ENCODE measurements at regions not wholly inside any gene's neighbourhood (a gene's known extent, or its start where the extent isn't known, plus 50 kb on each side); places are given as distances from the start of the nearest gene placed in this dataset.

DNA sequence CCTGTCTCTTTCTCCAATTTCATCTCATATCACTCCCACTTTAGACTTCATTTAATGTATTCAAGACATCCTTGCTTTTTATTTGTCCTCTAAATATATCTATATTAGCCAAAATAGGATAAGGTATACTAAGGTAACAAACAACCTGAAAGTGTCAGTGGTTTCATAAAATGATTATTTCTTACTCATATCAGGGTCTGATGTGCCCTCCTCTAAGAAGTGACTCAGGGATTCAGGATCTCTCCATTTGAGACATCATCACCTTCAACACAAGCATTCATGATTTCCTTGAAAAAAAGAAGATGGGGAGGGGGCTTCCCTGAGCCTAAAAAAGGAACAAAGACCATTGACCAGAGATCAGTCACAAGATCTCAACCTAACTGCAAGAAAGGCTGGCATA is 131.4 kb upstream of the POU2AF2 start:
- intact Hi-C loops (cut with DNase I) = no loop called here
- no peak for ATAC-seq
- Histone ChIP-seq H3K4me1 (ENCODE audit: control insufficient read depth, insufficient read depth, low read length) (no peaks in the 10 kb centered on the region), H3K27me3 (ENCODE audit: control insufficient read depth, insufficient read depth) (no peaks in the 10 kb centered on the region), H3K27ac (ENCODE audit: low read length) (no peak overlapping the region), H3K4me3 (ENCODE audit: low read length) (no peak overlapping the region), H3K9me3 (ENCODE audit: control insufficient read depth, low read length) (no peaks in the 10 kb centered on the region)
- no peak for DNase-seq

DNA sequence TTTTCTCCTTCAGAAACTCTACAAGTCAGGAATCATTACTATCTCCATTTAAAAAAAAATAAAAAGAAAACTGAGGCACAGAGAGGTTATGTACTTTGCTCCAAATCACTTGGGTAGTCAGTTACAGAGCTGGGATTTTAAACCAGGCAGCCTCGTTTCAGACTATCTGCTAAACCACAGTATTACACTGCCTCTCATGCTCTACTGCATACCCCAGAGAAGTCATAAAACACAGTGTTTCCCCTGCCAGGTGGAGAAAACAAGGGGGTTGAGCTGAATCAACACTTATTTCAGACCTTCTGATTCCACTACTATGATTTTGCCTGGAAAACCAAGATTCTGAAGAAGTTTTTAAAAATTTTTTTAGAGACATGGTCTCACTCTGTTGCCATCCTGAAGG is 132.9 kb upstream of the POU2AF2 start:
- intact Hi-C loops (cut with DNase I) = no loop called here
- Histone ChIP-seq H3K4me1 (ENCODE audit: control insufficient read depth, insufficient read depth, low read length) (no peaks in the 10 kb centered on the region), H3K9me3 (ENCODE audit: control insufficient read depth, low read length) (no peaks in the 10 kb centered on the region), H3K27me3 (ENCODE audit: control insufficient read depth, insufficient read depth) (no peaks in the 10 kb centered on the region), H3K4me3 (ENCODE audit: low read length) (no peak overlapping the region), H3K27ac (ENCODE audit: low read length) (no peak overlapping the region)
- 58% methylated on average over 1 of the region's 1 CpG for WGBS
- DNase-seq = no peak
- ATAC-seq = no peak

DNA sequence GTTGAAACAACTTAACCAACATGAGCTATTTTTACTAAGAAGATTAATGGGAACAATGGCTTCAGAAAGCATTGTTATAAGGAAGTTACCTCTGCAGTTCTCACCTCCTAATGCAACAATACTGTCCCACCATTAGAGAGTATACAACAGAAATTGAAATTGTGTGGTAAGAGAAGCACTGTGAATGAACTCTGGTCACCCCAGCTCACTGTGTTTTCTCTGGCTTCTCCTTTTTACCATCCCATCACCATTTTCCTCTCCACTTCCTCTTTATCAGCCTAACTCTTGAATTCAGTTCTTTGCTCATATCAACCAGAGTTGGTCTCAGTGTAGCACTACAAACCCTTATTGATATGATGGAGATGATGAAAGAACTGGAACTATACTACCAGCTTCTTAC is 138.0 kb upstream of the POU2AF2 start:
- Histone ChIP-seq H3K27ac (ENCODE audit: low read length) (no peak overlapping the region), H3K27me3 (ENCODE audit: control insufficient read depth, insufficient read depth) (no peaks in the 10 kb centered on the region), H3K9me3 (ENCODE audit: control insufficient read depth, low read length) (no peaks in the 10 kb centered on the region), H3K4me1 (ENCODE audit: control insufficient read depth, insufficient read depth, low read length) (no peaks in the 10 kb centered on the region), H3K4me3 (ENCODE audit: low read length) (no peak overlapping the region)
- no peak for DNase-seq
- intact Hi-C loops (cut with DNase I) = no loop called here
- no peak for ATAC-seq

DNA sequence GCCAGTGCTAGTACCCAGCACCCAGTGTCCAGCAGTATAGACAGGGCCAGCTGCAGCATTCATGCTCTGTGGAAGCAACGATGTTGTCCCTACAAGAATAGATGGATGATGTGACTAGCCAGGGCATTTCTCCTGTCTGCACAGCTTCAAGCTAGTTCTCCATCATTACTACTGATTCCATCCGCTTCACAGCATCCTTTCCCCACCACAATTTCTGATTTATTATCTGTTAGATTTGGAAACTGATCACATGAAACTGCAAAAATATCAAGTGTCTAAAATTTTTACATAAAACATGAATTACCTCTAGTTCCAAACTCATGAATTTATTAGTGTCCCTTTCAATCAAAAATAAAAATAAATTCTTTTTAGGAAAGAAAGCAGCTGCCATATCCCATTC is 138.9 kb upstream of the POU2AF2 start:
- ATAC-seq = no peak

DNA sequence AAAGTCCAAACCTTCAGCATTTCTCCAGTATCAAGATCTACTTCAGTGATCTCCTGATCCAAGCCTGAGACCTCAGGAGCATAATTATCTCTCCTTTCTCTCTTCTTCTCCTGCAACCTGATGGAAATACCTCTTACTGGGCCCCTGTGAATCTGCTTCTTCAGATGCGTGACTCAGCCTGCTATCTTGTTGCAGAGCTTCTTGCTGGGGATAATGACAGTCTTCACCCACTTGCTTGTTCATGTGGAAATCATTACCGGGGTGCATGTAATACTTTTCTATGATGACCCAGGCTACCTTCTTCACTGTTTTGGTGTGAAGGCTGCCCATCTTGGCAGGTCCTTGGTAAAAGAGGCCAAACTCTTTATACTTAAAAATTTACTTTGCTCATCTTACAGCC is 140.0 kb upstream of the POU2AF2 start:
- H3K4me1 ChIP-seq (ENCODE audit: control insufficient read depth, insufficient read depth, low read length) = no peaks in the 10 kb centered on the region
- H3K27ac ChIP-seq (ENCODE audit: low read length) = no peak overlapping the region
- H3K4me3 ChIP-seq (ENCODE audit: low read length) = no peak overlapping the region
- no peaks in the 10 kb centered on the region for H3K9me3 ChIP-seq (ENCODE audit: control insufficient read depth, low read length)
- H3K27me3 ChIP-seq (ENCODE audit: control insufficient read depth, insufficient read depth) = no peaks in the 10 kb centered on the region
- 83% methylated on average over 2 of the region's 2 CpGs for WGBS
- intact Hi-C loops (cut with DNase I) = no loop called here
- DNase-seq = no peak
- ATAC-seq = no peak

More for the DNA sequence above, 138.9 kb upstream of the POU2AF2 start:
- WGBS = 88% methylated on average over 2 of the region's 2 CpGs
- Histone ChIP-seq H3K4me1 (ENCODE audit: control insufficient read depth, insufficient read depth, low read length) (no peaks in the 10 kb centered on the region), H3K27me3 (ENCODE audit: control insufficient read depth, insufficient read depth) (no peaks in the 10 kb centered on the region), H3K9me3 (ENCODE audit: control insufficient read depth, low read length) (no peaks in the 10 kb centered on the region), H3K4me3 (ENCODE audit: low read length) (no peak overlapping the region), H3K27ac (ENCODE audit: low read length) (no peak overlapping the region)
- intact Hi-C loops (cut with DNase I) = no loop called here
- no peak for DNase-seq

- Histone ChIP-seq H3K27ac (ENCODE audit: low read length) (no peak overlapping the region), H3K27me3 (ENCODE audit: control insufficient read depth, insufficient read depth) (no peaks in the 10 kb centered on the region), H3K4me3 (ENCODE audit: low read length) (no peak overlapping the region), H3K9me3 (ENCODE audit: control insufficient read depth, low read length) (no peaks in the 10 kb centered on the region), H3K4me1 (ENCODE audit: control insufficient read depth, insufficient read depth, low read length) (no peaks in the 10 kb centered on the region)
- intact Hi-C loops (cut with DNase I) = no loop called here
- ATAC-seq (no peak), DNase-seq (no peak)
These were observed 141.3 kb upstream of the POU2AF2 start for GRCh38 chr11:111104185-111104584.

DNA sequence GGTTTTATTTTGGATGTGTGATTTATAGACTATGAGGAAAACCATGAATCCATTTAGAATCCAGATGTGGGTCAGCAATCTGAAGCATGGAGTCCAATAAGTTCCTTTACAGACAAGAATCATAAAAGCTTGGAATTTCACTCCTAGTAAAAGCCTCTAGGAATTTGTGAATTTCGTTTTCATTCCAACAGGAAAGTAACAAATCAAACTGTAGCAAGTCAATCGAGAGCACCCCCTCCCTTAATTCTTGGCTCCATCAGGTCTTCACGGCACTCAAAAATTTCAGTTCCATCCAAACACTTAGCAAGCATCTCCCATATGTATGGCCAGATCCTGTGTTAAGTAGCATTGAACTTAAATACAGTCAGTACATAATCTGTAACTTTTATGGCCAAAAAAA is 143.6 kb upstream of the POU2AF2 start:
- ATAC-seq (no peak), DNase-seq (no peak)
- intact Hi-C loops (cut with DNase I) = no loop called here
- H3K4me1 ChIP-seq (ENCODE audit: control insufficient read depth, insufficient read depth, low read length) = no peaks in the 10 kb centered on the region
- WGBS = 61% methylated on average over 3 of the region's 3 CpGs
- H3K27me3 ChIP-seq (ENCODE audit: control insufficient read depth, insufficient read depth) = no peaks in the 10 kb centered on the region
- no peaks in the 10 kb centered on the region for H3K9me3 ChIP-seq (ENCODE audit: control insufficient read depth, low read length)
- no peak overlapping the region for H3K27ac ChIP-seq (ENCODE audit: low read length)
- H3K4me3 ChIP-seq (ENCODE audit: low read length) = no peak overlapping the region

- Histone ChIP-seq H3K4me1 (ENCODE audit: control insufficient read depth, insufficient read depth, low read length) (no peaks in the 10 kb centered on the region), H3K4me3 (ENCODE audit: low read length) (no peak overlapping the region), H3K27ac (ENCODE audit: low read length) (no peak overlapping the region), H3K9me3 (ENCODE audit: control insufficient read depth, low read length) (no peaks in the 10 kb centered on the region), H3K27me3 (ENCODE audit: control insufficient read depth, insufficient read depth) (no peaks in the 10 kb centered on the region)
- 77% methylated on average over 2 of the region's 2 CpGs for WGBS
- no peak for ATAC-seq
- no peak for DNase-seq
- intact Hi-C loops (cut with DNase I) = no loop called here
These were observed 146.4 kb upstream of the POU2AF2 start for GRCh38 chr11:111099028-111099713.

- WGBS = 92% methylated on average over 1 of the region's 1 CpG
- Histone ChIP-seq H3K27me3 (ENCODE audit: control insufficient read depth, insufficient read depth) (no peaks in the 10 kb centered on the region), H3K4me3 (ENCODE audit: low read length) (no peak overlapping the region), H3K27ac (ENCODE audit: low read length) (no peak overlapping the region), H3K9me3 (ENCODE audit: control insufficient read depth, low read length) (no peaks in the 10 kb centered on the region), H3K4me1 (ENCODE audit: control insufficient read depth, insufficient read depth, low read length) (no peaks in the 10 kb centered on the region)
- no peak for ATAC-seq
- intact Hi-C loops (cut with DNase I) = no loop called here
- DNase-seq = no peak
These were observed 147.4 kb upstream of the POU2AF2 start for GRCh38 chr11:111098091-111098490.

DNA sequence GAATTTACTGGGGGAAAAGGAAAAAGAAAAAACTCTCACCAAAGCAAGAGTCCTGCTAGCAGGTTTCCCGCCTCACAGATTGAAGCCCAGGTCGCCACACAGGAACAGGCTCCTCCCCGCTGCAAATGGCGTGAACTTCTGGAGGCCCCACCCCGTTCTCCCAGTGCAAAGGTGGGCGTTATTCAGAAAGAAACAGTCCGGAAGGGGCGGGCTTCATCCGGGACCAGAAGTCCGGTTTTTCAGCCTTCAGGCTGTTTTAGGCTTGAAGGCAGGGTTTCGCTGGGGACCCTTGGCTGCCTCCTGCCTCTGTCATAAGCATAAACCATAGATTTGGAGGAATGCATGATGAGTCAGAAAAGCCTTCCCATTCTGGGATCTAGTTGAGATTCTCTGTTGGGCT is 148.3 kb upstream of the POU2AF2 start:
- peak; percentile 66 to 85 (median 70) for DNase-seq
- Histone ChIP-seq H3K27me3 (ENCODE audit: control insufficient read depth, insufficient read depth) (no peaks in the 10 kb centered on the region), H3K4me3 (ENCODE audit: low read length) (peak overlapping the region; percentile 39), H3K4me1 (ENCODE audit: control insufficient read depth, insufficient read depth, low read length) (no peaks in the 10 kb centered on the region), H3K27ac (ENCODE audit: low read length) (no peak overlapping the region), H3K9me3 (ENCODE audit: control insufficient read depth, low read length) (no peaks in the 10 kb centered on the region)
- ATAC-seq = peak; percentile 91 to 93
- intact Hi-C loops (cut with DNase I) = no loop called here
- WGBS = 34% methylated on average over 11 of the region's 11 CpGs

GRCh38 chr11:111095327-111095726 is 150.2 kb upstream of the POU2AF2 start:
- Histone ChIP-seq H3K4me1 (ENCODE audit: control insufficient read depth, insufficient read depth, low read length) (no peaks in the 10 kb centered on the region), H3K27me3 (ENCODE audit: control insufficient read depth, insufficient read depth) (no peaks in the 10 kb centered on the region), H3K27ac (ENCODE audit: low read length) (no peak overlapping the region), H3K9me3 (ENCODE audit: control insufficient read depth, low read length) (no peaks in the 10 kb centered on the region), H3K4me3 (ENCODE audit: low read length) (no peak overlapping the region)
- WGBS = 100% methylated on average over 1 of the region's 1 CpG
- no peak for ATAC-seq
- DNase-seq = no peak
- intact Hi-C loops (cut with DNase I) = no loop called here

DNA sequence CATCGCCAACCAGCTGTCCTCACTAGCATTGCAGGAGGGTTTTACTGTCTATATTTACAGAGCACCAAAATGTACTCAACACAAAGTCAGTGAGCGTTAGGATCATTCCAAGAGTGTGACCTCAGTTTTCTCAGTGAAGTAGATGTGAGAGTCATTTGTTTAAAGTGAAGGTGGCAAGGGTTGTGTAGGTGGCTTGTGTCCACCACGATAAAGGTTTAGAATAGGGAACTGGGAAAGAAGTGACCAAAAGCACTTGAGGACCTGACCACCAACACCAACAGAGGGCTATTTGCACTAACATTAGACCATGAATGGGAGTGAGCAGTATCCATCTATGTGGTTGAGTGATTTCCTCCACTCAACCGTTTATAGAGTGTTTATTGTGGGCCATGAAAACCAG is 152.5 kb upstream of the POU2AF2 start:
- 87% methylated on average over 4 of the region's 4 CpGs for WGBS
- Histone ChIP-seq H3K27ac (ENCODE audit: low read length) (no peak overlapping the region), H3K9me3 (ENCODE audit: control insufficient read depth, low read length) (no peaks in the 10 kb centered on the region), H3K4me1 (ENCODE audit: control insufficient read depth, insufficient read depth, low read length) (no peaks in the 10 kb centered on the region), H3K27me3 (ENCODE audit: control insufficient read depth, insufficient read depth) (no peaks in the 10 kb centered on the region), H3K4me3 (ENCODE audit: low read length) (no peak overlapping the region)
- ATAC-seq (no peak), DNase-seq (no peak)
- intact Hi-C loops (cut with DNase I) = no loop called here

Measured in right cardiac atrium (tissue), 5 donors.